ENCODE measurements at regions not wholly inside any gene's neighbourhood (a gene's known extent, or its start where the extent isn't known, plus 50 kb on each side); places are given as distances from the start of the nearest gene placed in this dataset.

DNA sequence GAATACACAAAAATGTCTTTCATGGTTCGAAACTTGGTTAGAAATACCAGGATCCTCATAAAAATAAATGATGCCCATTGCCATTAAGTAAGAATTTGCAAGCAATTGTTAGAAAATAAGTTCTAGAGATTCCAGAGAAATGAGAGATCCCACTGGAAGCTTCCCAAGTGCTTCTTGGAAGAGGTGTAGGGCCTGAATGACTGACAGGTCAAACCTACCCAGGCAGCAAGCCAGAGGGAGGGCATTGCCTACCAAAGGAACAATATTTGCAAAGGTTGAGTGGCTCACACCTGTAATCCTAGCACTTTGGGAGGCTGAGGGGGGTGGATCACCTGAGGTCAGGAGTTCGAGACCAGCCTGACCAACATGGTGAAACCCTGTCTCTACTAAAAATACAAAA is 777.0 kb upstream of the WWC1 start:
- H3K27me3 ChIP-seq (ENCODE audit: control insufficient read depth in 2 of 2, insufficient read depth in 2 of 2, low read length in 2 of 2) = no peaks in the 10 kb centered on the region
- Mint-ChIP-seq H3K9me3 (peaks cover 0 to 8% (median 0%) of the 10 kb centered on the region in 11 donors), H3K4me1 (no peaks in the 10 kb centered on the region), H3K27me3 (no peaks in the 10 kb centered on the region), H3K36me3 (no peaks in the 10 kb centered on the region), H3K27ac (no peak overlapping the region), H3K4me3 (no peak overlapping the region)
- ATAC-seq (no peak), DNase-seq (no peak)
- intact Hi-C loops (cut with micrococcal nuclease) = no loop called here
- no peak overlapping the region for H3K4me3 ChIP-seq (ENCODE audit: low read length)
- no peak overlapping the region for H3K27ac ChIP-seq (ENCODE audit: low read depth, low read length)
- no peaks in the 10 kb centered on the region for H3K36me3 ChIP-seq (ENCODE audit: control insufficient read depth in 2 of 3, insufficient read depth in 3 of 3, low read length in 3 of 3)
- H3K9me3 ChIP-seq (ENCODE audit: control insufficient read depth in 2 of 3, low read length in 3 of 3) = no peaks in the 10 kb centered on the region
- POLR2A ChIA-PET = no interaction called here
- no peaks in the 10 kb centered on the region for H3K4me1 ChIP-seq (ENCODE audit: control insufficient read depth in 2 of 2, insufficient read depth in 2 of 2, low read length in 2 of 2)
- CTCF ChIA-PET = no interaction called here

DNA sequence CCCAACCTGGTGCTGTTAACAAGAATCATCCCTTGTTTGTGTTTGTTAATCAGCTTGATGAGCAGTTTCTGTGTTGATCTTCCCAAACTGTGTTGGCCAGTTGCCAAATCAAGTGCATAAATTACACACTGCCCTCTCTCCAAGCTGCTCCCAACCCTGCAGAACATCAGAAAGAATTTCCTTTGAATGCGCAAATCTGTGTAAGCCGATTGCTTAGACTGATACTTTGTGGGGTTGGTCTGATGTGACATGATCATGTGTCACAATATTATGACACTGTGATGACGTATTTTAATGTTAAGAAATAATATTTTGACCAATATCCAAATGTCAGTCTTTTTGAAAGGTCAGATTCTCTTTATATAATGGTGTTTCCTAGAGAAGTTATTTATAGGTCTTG is 766.4 kb upstream of the WWC1 start:
- no peak overlapping the region for H3K27ac Mint-ChIP-seq
- POLR2A ChIA-PET = no interaction called here

DNA sequence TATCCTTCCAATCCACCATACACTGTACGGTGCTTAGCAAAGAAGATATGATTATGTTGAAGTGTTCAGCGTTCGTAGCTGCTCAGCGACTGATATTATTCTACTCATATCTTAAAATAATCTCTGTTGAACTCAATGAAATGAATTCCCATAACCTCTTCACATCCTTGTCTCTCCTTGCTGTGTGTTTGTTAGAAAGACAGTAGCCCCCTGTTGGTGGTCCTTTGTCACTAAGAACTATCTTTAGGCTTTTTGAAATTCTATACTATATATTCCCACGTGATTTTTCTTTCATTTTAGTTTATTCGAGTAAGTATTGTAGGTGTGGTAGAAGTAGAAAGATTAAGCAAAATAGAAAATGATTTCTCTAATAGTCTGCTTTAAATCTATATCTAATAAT is 762.8 kb upstream of the WWC1 start:
- no peak for DNase-seq
- ChIA-PET CTCF (no interaction called here), POLR2A (no interaction called here)
- peaks cover 0 to 17% (median 3%) of the 10 kb centered on the region in 11 donors for H3K9me3 Mint-ChIP-seq
- H3K36me3 Mint-ChIP-seq = no peaks in the 10 kb centered on the region
- H3K4me3 ChIP-seq (ENCODE audit: low read length) = no peak overlapping the region
- no peaks in the 10 kb centered on the region for H3K9me3 ChIP-seq (ENCODE audit: control insufficient read depth in 2 of 3, low read length in 3 of 3)
- intact Hi-C loops (cut with micrococcal nuclease) = no loop called here
- no peak overlapping the region for H3K27ac ChIP-seq (ENCODE audit: low read depth, low read length)
- no peaks in the 10 kb centered on the region for H3K27me3 ChIP-seq (ENCODE audit: control insufficient read depth in 2 of 2, insufficient read depth in 2 of 2, low read length in 2 of 2)
- no peak overlapping the region for H3K4me3 Mint-ChIP-seq
- no peaks in the 10 kb centered on the region for H3K4me1 ChIP-seq (ENCODE audit: control insufficient read depth in 2 of 2, insufficient read depth in 2 of 2, low read length in 2 of 2)
- H3K36me3 ChIP-seq (ENCODE audit: control insufficient read depth in 2 of 3, insufficient read depth in 3 of 3, low read length in 3 of 3) = no peaks in the 10 kb centered on the region
- H3K27me3 Mint-ChIP-seq = no peaks in the 10 kb centered on the region
- no peak overlapping the region for H3K27ac Mint-ChIP-seq
- no peak for ATAC-seq
- H3K4me1 Mint-ChIP-seq = no peaks in the 10 kb centered on the region

More for the DNA sequence above, 766.4 kb upstream of the WWC1 start:
- CTCF ChIA-PET = no interaction called here
- ATAC-seq = no peak
- no peak overlapping the region for H3K4me3 Mint-ChIP-seq
- Histone ChIP-seq H3K9me3 (ENCODE audit: control insufficient read depth in 2 of 3, low read length in 3 of 3) (no peaks in the 10 kb centered on the region), H3K27me3 (ENCODE audit: control insufficient read depth in 2 of 2, insufficient read depth in 2 of 2, low read length in 2 of 2) (no peaks in the 10 kb centered on the region), H3K4me3 (ENCODE audit: low read length) (no peak overlapping the region), H3K36me3 (ENCODE audit: control insufficient read depth in 2 of 3, insufficient read depth in 3 of 3, low read length in 3 of 3) (no peaks in the 10 kb centered on the region), H3K4me1 (ENCODE audit: control insufficient read depth in 2 of 2, insufficient read depth in 2 of 2, low read length in 2 of 2) (no peaks in the 10 kb centered on the region), H3K27ac (ENCODE audit: low read depth, low read length) (no peak overlapping the region)
- H3K4me1 Mint-ChIP-seq = no peaks in the 10 kb centered on the region
- peaks cover 0 to 9% (median 2%) of the 10 kb centered on the region in 11 donors for H3K9me3 Mint-ChIP-seq
- H3K36me3 Mint-ChIP-seq = no peaks in the 10 kb centered on the region
- DNase-seq = no peak
- no peaks in the 10 kb centered on the region for H3K27me3 Mint-ChIP-seq
- intact Hi-C loops (cut with micrococcal nuclease) = no loop called here

DNA sequence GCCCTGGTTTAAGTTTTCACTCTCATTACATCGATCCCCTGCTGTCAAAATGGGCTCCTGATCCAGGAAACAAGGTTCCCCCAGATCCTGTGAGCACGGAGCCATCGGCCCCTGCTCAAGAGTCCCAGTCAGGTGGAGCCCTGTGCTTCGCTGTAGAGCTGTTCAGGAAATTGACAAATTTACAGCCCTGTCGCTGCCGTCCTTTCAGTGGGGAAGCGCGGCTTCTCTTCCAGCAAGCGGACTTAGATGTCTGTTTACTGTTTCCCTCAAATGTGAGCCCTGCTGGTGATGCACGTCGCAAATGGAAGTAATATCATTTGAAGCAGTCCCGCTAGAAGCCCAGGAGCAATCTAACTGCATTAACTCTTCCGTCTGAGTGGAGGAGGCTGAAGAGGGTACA is 760.9 kb upstream of the WWC1 start:
- POLR2A ChIA-PET = no interaction called here

DNA sequence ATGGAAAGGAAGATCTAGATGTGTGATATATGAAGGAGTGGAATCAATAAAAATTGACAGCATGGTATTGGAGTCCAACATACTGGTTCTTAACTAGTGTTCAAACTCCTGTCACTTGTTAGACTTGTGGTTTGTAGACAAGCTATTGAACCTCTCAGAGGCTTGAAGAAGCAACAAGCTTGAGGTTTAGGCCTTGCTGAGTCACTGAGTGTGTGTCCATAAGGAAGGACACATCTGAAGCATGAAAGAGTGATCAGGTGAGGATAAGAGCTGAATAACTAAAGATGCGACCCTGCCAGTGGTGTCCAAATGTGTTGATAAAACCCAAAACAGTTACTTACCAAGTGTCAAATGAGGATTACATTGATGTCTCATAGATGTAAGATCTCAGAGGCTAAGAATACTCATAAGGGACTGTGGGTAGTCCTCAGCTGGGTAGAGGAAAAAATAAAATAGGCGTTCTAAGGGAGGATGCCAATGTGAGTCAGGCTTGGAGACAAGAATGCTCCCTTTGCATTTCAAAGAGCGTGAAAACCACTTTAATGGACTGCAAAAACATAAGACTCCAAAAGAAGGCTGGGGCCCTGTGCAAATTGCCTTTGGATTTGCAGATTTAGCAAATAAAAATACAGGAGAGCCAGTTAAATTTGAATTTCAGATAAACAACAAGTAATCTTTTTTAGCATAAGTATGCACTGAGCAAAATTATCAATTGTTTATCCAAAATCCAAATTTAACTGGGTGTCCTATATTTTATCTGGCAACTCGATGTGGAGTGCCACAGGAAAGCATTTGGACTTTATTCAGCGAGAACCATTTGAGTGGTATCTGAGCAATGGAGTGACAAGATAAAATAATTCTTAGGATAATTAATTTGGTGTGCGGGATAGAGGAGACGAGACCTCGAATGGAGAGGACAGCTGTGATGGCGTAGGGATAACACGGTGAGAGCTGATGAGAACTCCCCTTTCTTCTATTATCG is 757.3 kb upstream of the WWC1 start:
- POLR2A ChIA-PET = no interaction called here
- no peaks in the 10 kb centered on the region for H3K36me3 Mint-ChIP-seq
- H3K27me3 Mint-ChIP-seq = no peaks in the 10 kb centered on the region
- Histone ChIP-seq H3K27me3 (ENCODE audit: control insufficient read depth in 2 of 2, insufficient read depth in 2 of 2, low read length in 2 of 2) (no peaks in the 10 kb centered on the region), H3K27ac (ENCODE audit: low read depth, low read length) (no peak overlapping the region), H3K4me3 (ENCODE audit: low read length) (no peak overlapping the region), H3K4me1 (ENCODE audit: control insufficient read depth in 2 of 2, insufficient read depth in 2 of 2, low read length in 2 of 2) (no peaks in the 10 kb centered on the region), H3K36me3 (ENCODE audit: control insufficient read depth in 2 of 3, insufficient read depth in 3 of 3, low read length in 3 of 3) (no peaks in the 10 kb centered on the region), H3K9me3 (ENCODE audit: control insufficient read depth in 2 of 3, low read length in 3 of 3) (no peaks in the 10 kb centered on the region)
- intact Hi-C loops (cut with micrococcal nuclease) = no loop called here
- no peak overlapping the region for H3K4me3 Mint-ChIP-seq
- H3K27ac Mint-ChIP-seq = no peak overlapping the region
- CTCF ChIA-PET = no interaction called here
- DNase-seq (no peak), ATAC-seq (no peak)
- no peaks in the 10 kb centered on the region for H3K4me1 Mint-ChIP-seq
- peaks cover 0 to 16% (median 3%) of the 10 kb centered on the region in 11 donors for H3K9me3 Mint-ChIP-seq

More for the DNA sequence above, 760.9 kb upstream of the WWC1 start:
- no peaks in the 10 kb centered on the region for H3K36me3 ChIP-seq (ENCODE audit: control insufficient read depth in 2 of 3, insufficient read depth in 3 of 3, low read length in 3 of 3)
- no peak overlapping the region for H3K27ac ChIP-seq (ENCODE audit: low read depth, low read length)
- no peak overlapping the region for H3K4me3 ChIP-seq (ENCODE audit: low read length)
- ATAC-seq (no peak), DNase-seq (no peak)
- Mint-ChIP-seq H3K9me3 (peaks cover 0 to 12% (median 3%) of the 10 kb centered on the region in 11 donors), H3K36me3 (no peaks in the 10 kb centered on the region), H3K4me1 (no peaks in the 10 kb centered on the region), H3K27ac (no peak overlapping the region), H3K27me3 (no peaks in the 10 kb centered on the region), H3K4me3 (no peak overlapping the region)
- intact Hi-C loops (cut with micrococcal nuclease) = no loop called here
- no peaks in the 10 kb centered on the region for H3K4me1 ChIP-seq (ENCODE audit: control insufficient read depth in 2 of 2, insufficient read depth in 2 of 2, low read length in 2 of 2)
- no peaks in the 10 kb centered on the region for H3K27me3 ChIP-seq (ENCODE audit: control insufficient read depth in 2 of 2, insufficient read depth in 2 of 2, low read length in 2 of 2)
- CTCF ChIA-PET = no interaction called here
- H3K9me3 ChIP-seq (ENCODE audit: control insufficient read depth in 2 of 3, low read length in 3 of 3) = no peaks in the 10 kb centered on the region

DNA sequence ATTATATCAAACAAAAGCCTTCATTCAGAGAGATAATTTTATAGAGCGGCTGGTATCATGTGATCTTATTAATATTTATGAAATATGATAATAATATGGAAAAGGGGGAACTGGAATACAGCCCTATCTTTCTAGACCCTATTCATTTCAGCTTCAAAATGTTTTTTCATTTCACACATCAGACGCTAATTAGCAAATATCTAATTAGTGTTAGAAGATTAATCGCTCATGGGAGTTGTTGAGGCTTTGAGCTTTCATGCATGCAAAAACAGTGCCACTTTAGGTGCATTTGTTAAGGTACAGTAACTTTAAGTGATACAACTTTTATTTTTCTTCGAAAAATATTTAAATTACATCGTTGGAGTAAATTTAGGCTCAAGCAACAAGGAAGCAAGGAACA is 751.7 kb upstream of the WWC1 start:
- no peaks in the 10 kb centered on the region for H3K27me3 Mint-ChIP-seq
- ChIA-PET POLR2A (no interaction called here), CTCF (no interaction called here)
- Histone ChIP-seq H3K27me3 (ENCODE audit: control insufficient read depth in 2 of 2, insufficient read depth in 2 of 2, low read length in 2 of 2) (no peaks in the 10 kb centered on the region), H3K9me3 (ENCODE audit: control insufficient read depth in 2 of 3, low read length in 3 of 3) (no peaks in the 10 kb centered on the region), H3K4me1 (ENCODE audit: control insufficient read depth in 2 of 2, insufficient read depth in 2 of 2, low read length in 2 of 2) (no peaks in the 10 kb centered on the region), H3K27ac (ENCODE audit: low read depth, low read length) (no peak overlapping the region), H3K36me3 (ENCODE audit: control insufficient read depth in 2 of 3, insufficient read depth in 3 of 3, low read length in 3 of 3) (no peaks in the 10 kb centered on the region), H3K4me3 (ENCODE audit: low read length) (no peak overlapping the region)
- H3K9me3 Mint-ChIP-seq = peaks cover 0 to 13% (median 3%) of the 10 kb centered on the region in 11 donors
- intact Hi-C loops (cut with micrococcal nuclease) = no loop called here
- DNase-seq (no peak), ATAC-seq (no peak)
- no peak overlapping the region for H3K27ac Mint-ChIP-seq
- no peaks in the 10 kb centered on the region for H3K4me1 Mint-ChIP-seq
- no peak overlapping the region for H3K4me3 Mint-ChIP-seq
- no peaks in the 10 kb centered on the region for H3K36me3 Mint-ChIP-seq

DNA sequence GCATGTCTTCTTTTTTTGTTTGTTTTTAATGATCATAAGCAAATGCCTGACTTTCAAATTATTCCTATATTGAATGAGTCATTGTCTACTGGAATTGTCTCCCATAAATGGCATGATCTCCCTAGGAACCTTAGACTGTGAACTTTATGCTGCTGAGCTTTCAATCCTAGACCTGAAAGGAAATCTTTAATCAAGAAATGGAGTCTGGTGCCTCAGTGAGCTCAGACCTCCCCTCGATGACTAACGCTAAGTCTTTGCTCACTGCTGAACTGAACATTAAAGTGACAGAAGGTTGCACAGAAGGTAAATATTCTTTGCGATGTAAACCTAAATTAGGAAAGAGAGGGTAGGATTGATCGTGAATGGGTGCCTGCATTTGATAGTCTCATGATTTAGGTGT is 745.2 kb upstream of the WWC1 start:
- Mint-ChIP-seq H3K27me3 (no peaks in the 10 kb centered on the region), H3K9me3 (peaks cover 0 to 16% (median 2%) of the 10 kb centered on the region in 11 donors), H3K4me3 (no peak overlapping the region), H3K36me3 (no peaks in the 10 kb centered on the region), H3K4me1 (no peaks in the 10 kb centered on the region), H3K27ac (no peak overlapping the region)
- DNase-seq = no peak
- ATAC-seq = no peak
- H3K27ac ChIP-seq (ENCODE audit: low read depth, low read length) = no peak overlapping the region
- H3K36me3 ChIP-seq (ENCODE audit: control insufficient read depth in 2 of 3, insufficient read depth in 3 of 3, low read length in 3 of 3) = no peaks in the 10 kb centered on the region
- no peaks in the 10 kb centered on the region for H3K9me3 ChIP-seq (ENCODE audit: control insufficient read depth in 2 of 3, low read length in 3 of 3)
- no peaks in the 10 kb centered on the region for H3K27me3 ChIP-seq (ENCODE audit: control insufficient read depth in 2 of 2, insufficient read depth in 2 of 2, low read length in 2 of 2)
- intact Hi-C loops (cut with micrococcal nuclease) = no loop called here
- H3K4me1 ChIP-seq (ENCODE audit: control insufficient read depth in 2 of 2, insufficient read depth in 2 of 2, low read length in 2 of 2) = no peaks in the 10 kb centered on the region
- ChIA-PET CTCF (no interaction called here), POLR2A (no interaction called here)
- H3K4me3 ChIP-seq (ENCODE audit: low read length) = no peak overlapping the region

All from naive thymus-derived CD4-positive, alpha-beta T cell (primary cell).